B cell (primary cell): ENCODE measurements at regions not wholly inside any gene's neighbourhood (a gene's known extent, or its start where the extent isn't known, plus 50 kb on each side); places are given as distances from the start of the nearest gene placed in this dataset.

Experiments
- ATAC-seq: fragments of 200-7000 bp; cut with Tn5 transposase; one replicate; pipeline ENCODE4 v1.10.0; 2021; ENCODE audit warnings: low read depth, mild to moderate bottlenecking, moderate number of reproducible peaks, moderate library complexity
- CTCF ChIA-PET: fragments of 350-600 bp; sonication (Branson Sonifier 250); formaldehyde crosslinking; loops from one replicate; lab custom pipeline; 2021; ENCODE audit warnings: antibody characterized with exemption, inconsistent platforms; lab: Charles Lee
- POLR2A ChIA-PET: fragments of 350-600 bp; sonication (Branson Sonifier 250); formaldehyde crosslinking; loops from one replicate; lab custom pipeline; 2021; ENCODE audit warnings: antibody characterized with exemption; lab: Charles Lee
- DNase-seq: peaks from one replicate; pipeline ENCODE4 v3.0.0; 2013
- H2AFZ ChIP-seq: 2 replicates; pipeline ENCODE4 v1.6.1; 2012; ENCODE audit warnings: mild to moderate bottlenecking, low read depth, low read length; ENCODE audit not compliant: insufficient read depth, poor library complexity, severe bottlenecking
- H3K27ac ChIP-seq, 2 donors: 1 replicate in 1 of 2; 2 replicates in 1 of 2; pipeline ENCODE4 v1.5.1; 2012 to 2013; ENCODE audit warnings: low read length in 2 of 2, mild to moderate bottlenecking in 2 of 2, moderate library complexity in 1 of 2
- H3K27me3 ChIP-seq, 4 experiments: fragments of 200-600 bp in 1 of 4; sonication (generic) in 1 of 4; replicated peaks in 1 of 4; 1 replicate in 2 of 4; 2 replicates in 2 of 4; pipeline versions ENCODE4 v1.6.1 to v1.7.0; 2013 to 2016; ENCODE audit warnings: low read length in 3 of 4, mild to moderate bottlenecking in 2 of 4, mixed read lengths in 1 of 4, moderate library complexity in 1 of 4; ENCODE audit not compliant: insufficient read depth in 4 of 4, control insufficient read depth in 3 of 4; ENCODE audit errors: control extremely low read depth in 1 of 4
- H3K36me3 ChIP-seq, 2 experiments: replicated peaks in 1 of 2; 1 replicate in 1 of 2; 2 replicates in 1 of 2; pipeline versions ENCODE4 v1.6.1 to v1.7.1; 2013; ENCODE audit warnings: low read length in 1 of 2; ENCODE audit not compliant: insufficient read depth in 2 of 2, control insufficient read depth in 1 of 2; ENCODE audit errors: control extremely low read depth in 1 of 2, extremely low read depth in 1 of 2
- H3K4me1 ChIP-seq, 2 donors: fragments of 200-600 bp in 1 of 2; sonication (generic) in 1 of 2; 1 replicate in 1 of 2; 2 replicates in 1 of 2; pipeline versions ENCODE4 v1.5.1 to v1.6.1; 2013 to 2017; ENCODE audit warnings: low read length in 2 of 2; ENCODE audit not compliant: control insufficient read depth in 2 of 2, insufficient read depth in 2 of 2
- H3K4me2 ChIP-seq: replicated peaks from 2 replicates; pipeline ENCODE3; 2012; ENCODE audit warnings: mild to moderate bottlenecking, low read depth, low read length; ENCODE audit not compliant: poor library complexity, severe bottlenecking
- H3K4me3 ChIP-seq, 5 experiments: fragments of 200-600 bp in 1 of 5; sonication (generic) in 1 of 5; 1 replicate in 3 of 5; 2 replicates in 2 of 5; pipeline versions ENCODE4 v1.5.1 to v1.7.0; 2011 to 2016; ENCODE audit warnings: low read length in 4 of 5, mild to moderate bottlenecking in 4 of 5, low read depth in 2 of 5, control low read depth in 1 of 5, moderate library complexity in 1 of 5; ENCODE audit not compliant: insufficient read depth in 1 of 5; ENCODE audit errors: control extremely low read depth in 1 of 5, extremely low read depth in 1 of 5
- H3K79me2 ChIP-seq: fragments of 200-600 bp; sonication (generic); one replicate; pipeline ENCODE4 v1.6.0; 2016; ENCODE audit warnings: low read length; ENCODE audit not compliant: control insufficient read depth, insufficient read depth
- H3K9ac ChIP-seq: fragments of 200-600 bp; sonication (generic); 2 replicates; pipeline ENCODE4 v1.6.1; 2017; ENCODE audit warnings: mild to moderate bottlenecking, low read length, moderate library complexity
- H3K9me3 ChIP-seq, 3 donors: one replicate each; pipeline versions ENCODE4 v1.6.1 to v1.7.1; 2013; ENCODE audit warnings: low read length in 2 of 3; ENCODE audit not compliant: control insufficient read depth in 2 of 3, insufficient read depth in 1 of 3; ENCODE audit errors: control extremely low read depth in 1 of 3
- H4K20me1 ChIP-seq: 2 replicates; pipeline ENCODE4 v1.6.0; 2012; ENCODE audit warnings: mild to moderate bottlenecking, low read length; ENCODE audit not compliant: insufficient read depth, control insufficient read depth, poor library complexity, severe bottlenecking
- H3K27ac Mint-ChIP-seq: one replicate; pipeline ENCODE4 v1.8.0; 2021; ENCODE audit warnings: mixed read lengths
- H3K27me3 Mint-ChIP-seq: one replicate; pipeline ENCODE4 v1.8.0; 2021; ENCODE audit warnings: mixed read lengths
- H3K4me1 Mint-ChIP-seq: one replicate; pipeline ENCODE4 v1.8.0; 2021; ENCODE audit warnings: mixed read lengths
- H3K4me3 Mint-ChIP-seq: one replicate; pipeline ENCODE4 v1.8.0; 2021; ENCODE audit warnings: mixed read lengths
- H3K9me3 Mint-ChIP-seq: one replicate; pipeline ENCODE4 v1.8.0; 2022; ENCODE audit warnings: mixed read lengths; ENCODE audit not compliant: insufficient read depth
- CTCF ChIP-seq: fragments of 200-600 bp; IDR thresholded peaks from one replicate; pipeline ENCODE4 v1.8.0; 2022; ENCODE audit warnings: antibody characterized with exemption, mild to moderate bottlenecking
- EZH2 ChIP-seq: IDR thresholded peaks from 2 replicates; pipeline ENCODE4 v1.6.1; 2012; ENCODE audit warnings: borderline replicate concordance, low read depth, mild to moderate bottlenecking, moderate library complexity, low read length; ENCODE audit not compliant: insufficient read depth, poor library complexity, severe bottlenecking
- WGBS: methylation state at CpG from one replicate; pipeline ENCODE4 v1.1.5; 2013; ENCODE audit warnings: missing lambda C conversion rate; ENCODE audit not compliant: insufficient coverage; 5-methylcytosine and 5-hydroxymethylcytosine counted together
- intact Hi-C: fragments of 100-400 bp; cut with micrococcal nuclease; formaldehyde crosslinking; loops from one replicate; pipeline ENCODE4 v1.10.0; 2022

GRCh38 chr13:100803091-100803490 is 128.5 kb upstream of the TMTC4 start:
- Histone ChIP-seq H3K9ac (no peak overlapping the region), H3K4me3 (no peak overlapping the region), H3K79me2 (no peaks in the 10 kb centered on the region), H4K20me1 (no peaks in the 10 kb centered on the region), H3K9me3 (no peaks in the 10 kb centered on the region), H3K27me3 (no peaks in the 10 kb centered on the region), H3K36me3 (no peaks in the 10 kb centered on the region), H3K4me2 (no peak overlapping the region), H2AFZ (no peak overlapping the region), H3K27ac (no peak overlapping the region), H3K4me1 (no peaks in the 10 kb centered on the region)
- Mint-ChIP-seq H3K9me3 (no peaks in the 10 kb centered on the region), H3K4me3 (no peak overlapping the region), H3K27ac (no peak overlapping the region), H3K4me1 (no peaks in the 10 kb centered on the region), H3K27me3 (no peaks in the 10 kb centered on the region)
- 17% methylated on average over 1 of the region's 6 CpGs for WGBS
- POLR2A ChIA-PET = no interaction called here
- CTCF ChIA-PET = no interaction called here
- DNase-seq (no peak), ATAC-seq (no peak)
- intact Hi-C loops = no loop called here
- TF ChIP-seq EZH2 (no peak), CTCF (no peak)

- no peak overlapping the region for H3K27ac ChIP-seq
- Mint-ChIP-seq H3K4me3 (no peak overlapping the region), H3K27me3 (no peaks in the 10 kb centered on the region), H3K9me3 (peaks cover 2% of the 10 kb centered on the region), H3K27ac (no peak overlapping the region), H3K4me1 (no peaks in the 10 kb centered on the region)
- H3K4me2 ChIP-seq = no peak overlapping the region
- no peaks in the 10 kb centered on the region for H3K79me2 ChIP-seq
- intact Hi-C loops = no loop called here
- no peaks in the 10 kb centered on the region for H3K36me3 ChIP-seq
- peaks cover 0 to 12% (median 3%) of the 10 kb centered on the region in 3 donors for H3K9me3 ChIP-seq
- no peak overlapping the region for H2AFZ ChIP-seq
- DNase-seq (no peak), ATAC-seq (no peak)
- CTCF ChIA-PET = no interaction called here
- no peak overlapping the region for H3K4me3 ChIP-seq
- no peak overlapping the region for H3K9ac ChIP-seq
- H3K27me3 ChIP-seq = no peaks in the 10 kb centered on the region
- H3K4me1 ChIP-seq = no peaks in the 10 kb centered on the region
- POLR2A ChIA-PET = no interaction called here
- 91% methylated on average over 8 of the region's 8 CpGs for WGBS
- H4K20me1 ChIP-seq = no peaks in the 10 kb centered on the region
- TF ChIP-seq EZH2 (no peak), CTCF (no peak)
Observed at GRCh38 chr13:100800283-100800875, 125.8 kb upstream of the TMTC4 start.
